Stomach (tissue), 8 donors: ENCODE measurements at regions not wholly inside any gene's neighbourhood (a gene's known extent, or its start where the extent isn't known, plus 50 kb on each side); places are given as distances from the start of the nearest gene placed in this dataset.

Experiments
- DNase-seq, 2 donors: peaks; one replicate each; pipeline versions ENCODE4 v3.0.0 to v3.0.0-alpha.2; 2013 to 2019
- H3K27ac ChIP-seq, 5 donors: fragments of 200-600 bp in 4 of 5; sonication (generic) in 4 of 5; one replicate each; pipeline ENCODE4 v1.5.1; 2013 to 2019; ENCODE audit warnings: mild to moderate bottlenecking in 1 of 5, moderate library complexity in 1 of 5
- H3K27me3 ChIP-seq, 3 donors: fragments of 200-600 bp; sonication (generic); one replicate each; pipeline ENCODE4 v1.5.1; 2017 to 2019; ENCODE audit warnings: mixed run types in 1 of 3
- H3K36me3 ChIP-seq, 4 donors: fragments of 200-600 bp; sonication (generic); 1 replicate in 3 of 4; 2 replicates in 1 of 4; pipeline ENCODE4 v1.5.1; 2016 to 2019
- H3K4me1 ChIP-seq, 4 donors: fragments of 200-600 bp; sonication (generic); one replicate each; pipeline ENCODE4 v1.5.1; 2016 to 2019
- H3K4me3 ChIP-seq, 4 donors: fragments of 200-600 bp; sonication (generic) in 3 of 4; one replicate each; pipeline ENCODE4 v1.5.1; 2016 to 2019; ENCODE audit warnings: mild to moderate bottlenecking in 1 of 4
- H3K9me3 ChIP-seq, 4 donors: fragments of 200-600 bp; sonication (generic); one replicate each; pipeline ENCODE4 v1.5.1; 2016 to 2019
- EP300 ChIP-seq: sonication (generic); formaldehyde crosslinking; IDR thresholded peaks from one replicate; pipeline ENCODE4 v1.6.1; 2017; ENCODE audit warnings: antibody characterized with exemption
- POLR2A ChIP-seq, 4 donors: fragments of 450-650 bp; IDR thresholded peaks; one replicate each; pipeline ENCODE4 v1.6.1; 2016; ENCODE audit warnings: antibody characterized with exemption in 4 of 4, control low read depth in 2 of 4, mild to moderate bottlenecking in 1 of 4, moderate library complexity in 1 of 4
- POLR2AphosphoS5 ChIP-seq, 3 donors: sonication (generic); formaldehyde crosslinking; IDR thresholded peaks; one replicate each; pipeline ENCODE4 v1.6.1; 2016; ENCODE audit warnings: antibody characterized with exemption in 3 of 3
- WGBS, 5 donors: extraction: QIAGEN DNeasy Blood & Tissue Kit in 3 of 5; methylation state at CpG; one replicate each; pipeline versions ENCODE4 v1.1.5 to v1.1.7; 2013 to 2018; 5-methylcytosine and 5-hydroxymethylcytosine counted together
- intact Hi-C: fragments of 100-400 bp; cut with DNase I; formaldehyde crosslinking; loops from one replicate; pipeline ENCODE4 v1.15.1; 2023; ENCODE audit warnings: low total_unique reads
- TF ChIP-seq, protein P1 (sequence below), 7 experiments: fragments of 450-650 bp in 4 of 7; fragments of 200-600 bp in 3 of 7; sonication (generic) in 3 of 7; IDR thresholded peaks; one replicate each; pipeline ENCODE4 v1.5.1; 2016 to 2019; ENCODE audit warnings: antibody characterized with exemption in 7 of 7, control low read depth in 2 of 7, mild to moderate bottlenecking in 1 of 7
- donor health status: healthy with polysubstance abuse.
- donor health status: Bipolar disorder and iron deficiency.
- donor health status: healthy.

DNA sequence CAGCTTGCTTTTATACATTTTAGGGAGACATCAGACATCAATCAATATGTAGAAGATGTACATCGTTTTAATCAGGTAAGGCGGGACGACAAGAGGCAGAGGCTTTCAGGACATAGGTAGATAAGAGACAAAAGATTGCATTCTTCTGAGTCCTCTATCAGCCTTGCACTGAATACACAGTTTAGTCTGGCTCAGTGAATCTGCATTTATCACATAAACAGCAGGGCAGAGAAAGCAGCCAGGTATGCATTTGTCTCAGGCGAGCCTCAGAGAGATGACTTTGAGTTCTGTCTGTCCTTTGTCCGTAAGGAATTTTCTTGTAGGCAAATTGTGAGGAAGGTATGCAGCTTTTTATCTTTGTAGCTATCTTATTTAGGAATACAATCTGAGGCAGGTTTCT is 202.8 kb upstream of the TAS2R1 start:
- DNase-seq: no peak
- Histone ChIP-seq H3K27ac (no peak overlapping the region), H3K9me3 (no peaks in the 10 kb centered on the region), H3K36me3 (no peaks in the 10 kb centered on the region), H3K4me3 (no peak overlapping the region), H3K4me1 (no peaks in the 10 kb centered on the region), H3K27me3 (peaks cover 0 to 16% (median 3%) of the 10 kb centered on the region in 3 donors)
- TF ChIP-seq POLR2AphosphoS5 (IDR thresholded peaks at IDR 0.05) (no peak), EP300 (no peak), POLR2A (IDR thresholded peaks at IDR 0.05) (no peak)
- TF ChIP-seq, protein P1, sequence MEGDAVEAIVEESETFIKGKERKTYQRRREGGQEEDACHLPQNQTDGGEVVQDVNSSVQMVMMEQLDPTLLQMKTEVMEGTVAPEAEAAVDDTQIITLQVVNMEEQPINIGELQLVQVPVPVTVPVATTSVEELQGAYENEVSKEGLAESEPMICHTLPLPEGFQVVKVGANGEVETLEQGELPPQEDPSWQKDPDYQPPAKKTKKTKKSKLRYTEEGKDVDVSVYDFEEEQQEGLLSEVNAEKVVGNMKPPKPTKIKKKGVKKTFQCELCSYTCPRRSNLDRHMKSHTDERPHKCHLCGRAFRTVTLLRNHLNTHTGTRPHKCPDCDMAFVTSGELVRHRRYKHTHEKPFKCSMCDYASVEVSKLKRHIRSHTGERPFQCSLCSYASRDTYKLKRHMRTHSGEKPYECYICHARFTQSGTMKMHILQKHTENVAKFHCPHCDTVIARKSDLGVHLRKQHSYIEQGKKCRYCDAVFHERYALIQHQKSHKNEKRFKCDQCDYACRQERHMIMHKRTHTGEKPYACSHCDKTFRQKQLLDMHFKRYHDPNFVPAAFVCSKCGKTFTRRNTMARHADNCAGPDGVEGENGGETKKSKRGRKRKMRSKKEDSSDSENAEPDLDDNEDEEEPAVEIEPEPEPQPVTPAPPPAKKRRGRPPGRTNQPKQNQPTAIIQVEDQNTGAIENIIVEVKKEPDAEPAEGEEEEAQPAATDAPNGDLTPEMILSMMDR (IDR thresholded peaks at IDR 0.05): no peak
- intact Hi-C loops: no loop called here
- WGBS, 5 donors: 48 to 69% (median 52%) methylated on average over 5 of the region's 5 CpGs

- no peak overlapping the region for H3K27ac ChIP-seq
- H3K9me3 ChIP-seq: no peaks in the 10 kb centered on the region
- WGBS, 5 donors: 72 to 80% (median 76%) methylated on average over 6 of the region's 6 CpGs
- H3K36me3 ChIP-seq: no peaks in the 10 kb centered on the region
- DNase-seq: no peak
- H3K27me3 ChIP-seq: peaks cover 0 to 10% (median 3%) of the 10 kb centered on the region in 3 donors
- TF ChIP-seq POLR2A (IDR thresholded peaks at IDR 0.05) (no peak), POLR2AphosphoS5 (IDR thresholded peaks at IDR 0.05) (no peak), EP300 (no peak)
- TF ChIP-seq, protein P1 (IDR thresholded peaks at IDR 0.05): no peak
- intact Hi-C loops: no loop called here
- no peak overlapping the region for H3K4me3 ChIP-seq
- H3K4me1 ChIP-seq: no peaks in the 10 kb centered on the region
Observed at GRCh38 chr5:9831823-9832222, 201.7 kb upstream of the TAS2R1 start.

DNA sequence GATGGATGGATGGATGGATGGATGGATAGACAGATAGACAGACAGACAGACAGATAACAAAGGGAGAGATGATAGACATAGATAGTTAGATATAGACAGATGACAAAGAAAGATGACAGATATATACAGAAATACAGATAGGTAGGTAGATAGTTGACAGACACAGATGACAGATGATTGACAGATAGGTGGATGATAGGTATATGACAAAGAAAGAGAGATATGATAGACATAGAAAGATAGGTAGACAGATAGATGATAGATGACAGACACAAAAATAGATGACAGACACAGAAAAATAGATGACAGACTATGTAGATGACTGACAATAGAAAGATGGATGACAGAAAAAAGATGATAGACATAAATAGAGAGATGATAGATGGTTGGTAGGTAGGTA is 200.0 kb upstream of the TAS2R1 start:
- no peak for DNase-seq
- intact Hi-C loops: no loop called here
- no peak overlapping the region for H3K4me3 ChIP-seq
- TF ChIP-seq, protein P1 (IDR thresholded peaks at IDR 0.05): no peak
- no peak for TF ChIP-seq POLR2A (IDR thresholded peaks at IDR 0.05)
- no peaks in the 10 kb centered on the region for H3K36me3 ChIP-seq
- peaks cover 0 to 5% (median 3%) of the 10 kb centered on the region in 3 donors for H3K27me3 ChIP-seq
- H3K9me3 ChIP-seq: no peaks in the 10 kb centered on the region
- H3K27ac ChIP-seq: no peak overlapping the region
- no peaks in the 10 kb centered on the region for H3K4me1 ChIP-seq

DNA sequence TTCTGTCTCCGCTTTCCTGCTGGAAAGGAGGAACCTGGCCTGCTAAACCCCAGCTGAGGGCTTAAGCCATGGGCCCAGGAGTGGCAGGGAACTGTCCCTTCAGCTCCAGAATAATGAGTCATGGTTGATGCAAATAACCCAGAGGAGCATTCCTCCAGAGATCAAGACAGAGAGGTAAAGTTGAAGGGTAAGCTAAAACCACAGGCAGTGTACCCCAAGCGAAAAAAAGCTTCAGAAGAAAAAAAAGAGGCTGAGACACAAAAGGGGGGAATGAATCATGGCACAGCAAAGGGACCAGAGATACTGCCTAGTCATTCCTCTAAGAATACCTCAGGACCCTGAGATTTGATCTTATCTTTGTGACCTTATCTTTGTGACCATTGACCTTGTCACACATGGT is 199.5 kb upstream of the TAS2R1 start:
- DNase-seq: no peak
- H3K27me3 ChIP-seq: peaks cover 0 to 4% (median 3%) of the 10 kb centered on the region in 3 donors
- no peaks in the 10 kb centered on the region for H3K4me1 ChIP-seq
- no peaks in the 10 kb centered on the region for H3K36me3 ChIP-seq
- no peak overlapping the region for H3K4me3 ChIP-seq
- 65 to 84% (median 72%) methylated on average over 2 of the region's 2 CpGs for WGBS, 5 donors
- TF ChIP-seq POLR2A (IDR thresholded peaks at IDR 0.05): no peak
- no peak for TF ChIP-seq POLR2AphosphoS5 (IDR thresholded peaks at IDR 0.05)
- TF ChIP-seq, protein P1 (IDR thresholded peaks at IDR 0.05): no peak
- TF ChIP-seq EP300: no peak
- H3K27ac ChIP-seq: no peak overlapping the region
- no peaks in the 10 kb centered on the region for H3K9me3 ChIP-seq
- intact Hi-C loops: no loop called here
